Medulla oblongata (tissue), 1 donor: ENCODE measurements at regions not wholly inside any gene's neighbourhood (a gene's known extent, or its start where the extent isn't known, plus 50 kb on each side); places are given as distances from the start of the nearest gene placed in this dataset.
"Not testable (repeated sequence)": the region's sequence is repeated elsewhere in the genome, so short reads cannot be mapped to it uniquely, and the experiment has no call there.

Experiments used
- DNase-seq: peaks from one replicate; pipeline ENCODE4 v3.0.0-alpha.2; 2015; ENCODE audit errors: extremely low spot score

DNA sequence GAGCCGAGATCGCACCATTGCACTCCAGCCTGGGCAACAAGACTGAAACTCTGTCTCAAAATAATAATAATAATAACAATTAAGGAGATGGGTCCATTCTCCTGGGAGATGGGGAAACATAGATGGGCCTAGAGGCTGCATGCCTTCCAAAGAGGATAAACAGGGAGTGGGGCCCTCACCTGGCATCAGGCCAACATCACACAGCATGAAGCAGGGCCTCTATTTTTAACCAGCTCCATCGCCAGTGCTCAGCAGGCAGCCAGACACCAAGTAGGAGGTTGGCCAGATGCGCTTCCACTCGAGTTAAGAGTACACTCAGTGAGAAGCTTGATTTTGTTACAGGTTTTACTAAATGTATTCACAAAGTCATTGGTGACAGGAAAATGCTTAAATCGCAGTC is 352.0 kb downstream of the RRAGC start:
- DNase-seq: no peak

DNA sequence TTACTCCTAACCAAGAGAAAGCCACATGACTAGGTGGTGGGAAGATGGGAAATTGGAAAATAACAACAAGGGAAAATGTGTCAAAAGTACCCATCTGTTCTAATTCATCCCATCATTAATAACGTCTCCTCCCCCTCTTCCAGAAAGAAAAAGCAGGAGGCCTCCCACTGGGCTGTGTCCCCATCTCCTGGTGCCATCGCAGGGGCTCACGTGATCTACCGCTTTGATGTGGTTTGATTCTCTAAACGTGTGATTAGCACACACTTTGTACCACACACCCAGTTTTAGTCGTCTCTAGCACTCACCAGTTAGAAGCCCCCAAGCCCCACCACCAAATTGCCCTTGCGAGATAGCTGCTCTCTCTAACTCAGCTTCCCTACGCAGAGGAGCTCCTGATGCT is 353.6 kb downstream of the RRAGC start:
- DNase-seq: no peak

DNA sequence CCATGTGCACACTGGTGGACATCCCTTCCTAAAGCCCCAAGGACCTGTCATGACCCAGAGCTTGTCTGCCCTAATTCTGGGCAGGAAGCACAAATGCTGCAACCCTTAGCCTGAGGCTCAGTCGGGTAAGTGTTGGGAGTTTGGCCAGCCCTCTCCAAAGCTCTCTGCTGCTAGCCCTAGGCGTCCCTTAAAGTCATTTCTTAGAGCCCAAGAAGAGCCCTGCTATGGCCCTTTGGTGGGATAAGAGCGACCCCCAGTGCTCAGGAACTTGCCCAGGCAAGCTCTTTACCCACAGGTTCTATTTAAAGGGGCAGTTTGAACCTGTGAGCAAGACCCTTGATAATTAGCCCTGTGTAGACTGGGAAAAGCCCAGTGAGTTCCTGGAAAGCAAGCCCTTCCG is 356.8 kb downstream of the RRAGC start:
- DNase-seq: no peak

DNA sequence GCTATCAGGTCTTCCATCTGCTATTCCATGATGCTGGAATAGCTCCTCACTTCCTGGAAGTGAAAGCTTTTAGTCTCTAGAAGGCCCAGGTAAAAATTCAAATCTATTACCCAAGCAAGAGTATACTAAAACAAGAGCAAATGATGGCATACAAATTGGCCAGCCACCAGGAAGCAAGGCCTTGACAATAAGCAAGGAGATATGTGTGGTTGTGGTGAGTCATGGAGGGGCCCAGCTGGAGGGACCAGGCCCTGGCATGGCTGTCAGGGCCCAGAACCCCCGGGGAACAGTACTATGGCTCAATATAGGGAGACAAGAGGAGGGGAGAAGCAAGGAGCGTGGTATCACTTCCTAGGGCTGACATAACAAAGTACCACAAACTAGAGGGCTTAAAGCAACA is 358.7 kb downstream of the RRAGC start:
- DNase-seq: no peak

DNA sequence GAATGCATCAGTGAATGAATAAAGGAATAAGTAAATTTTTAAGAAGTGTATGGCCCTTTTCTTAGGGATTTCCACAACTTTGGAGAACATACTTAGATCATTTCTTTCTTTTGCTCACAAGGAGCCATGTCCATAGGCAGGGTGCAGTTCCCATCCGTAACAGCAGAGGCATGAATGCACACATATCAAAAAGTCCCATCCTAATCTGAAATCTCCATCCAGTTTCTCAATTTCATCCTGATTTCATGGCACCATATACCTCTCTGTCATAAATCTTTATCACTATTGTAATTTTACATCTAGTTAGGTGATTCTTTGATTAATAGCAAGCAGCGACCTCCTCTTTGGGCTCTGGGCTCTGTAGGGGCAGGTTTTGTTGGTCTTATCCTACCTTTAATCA is 359.2 kb downstream of the RRAGC start:
- DNase-seq: no peak

DNA sequence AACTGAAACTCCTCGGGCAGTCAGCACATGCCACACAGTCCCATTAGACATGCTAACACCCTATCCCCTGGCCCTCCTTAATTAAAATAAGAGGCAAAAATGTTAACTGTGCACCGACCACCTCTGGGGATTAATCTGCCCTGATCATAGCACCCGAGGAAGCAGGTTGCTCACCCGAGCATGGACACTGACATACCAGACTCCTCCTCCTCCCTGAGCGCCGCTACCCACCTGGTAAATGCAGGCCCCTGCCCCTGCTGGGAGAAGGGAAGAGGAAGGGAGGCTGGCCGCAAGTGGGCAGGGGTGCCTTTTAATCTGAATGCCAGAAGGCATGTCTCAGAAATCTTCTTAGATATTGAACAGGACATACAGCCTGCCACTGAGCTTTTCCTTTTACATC is 360.9 kb downstream of the RRAGC start:
- DNase-seq: no peak

DNA sequence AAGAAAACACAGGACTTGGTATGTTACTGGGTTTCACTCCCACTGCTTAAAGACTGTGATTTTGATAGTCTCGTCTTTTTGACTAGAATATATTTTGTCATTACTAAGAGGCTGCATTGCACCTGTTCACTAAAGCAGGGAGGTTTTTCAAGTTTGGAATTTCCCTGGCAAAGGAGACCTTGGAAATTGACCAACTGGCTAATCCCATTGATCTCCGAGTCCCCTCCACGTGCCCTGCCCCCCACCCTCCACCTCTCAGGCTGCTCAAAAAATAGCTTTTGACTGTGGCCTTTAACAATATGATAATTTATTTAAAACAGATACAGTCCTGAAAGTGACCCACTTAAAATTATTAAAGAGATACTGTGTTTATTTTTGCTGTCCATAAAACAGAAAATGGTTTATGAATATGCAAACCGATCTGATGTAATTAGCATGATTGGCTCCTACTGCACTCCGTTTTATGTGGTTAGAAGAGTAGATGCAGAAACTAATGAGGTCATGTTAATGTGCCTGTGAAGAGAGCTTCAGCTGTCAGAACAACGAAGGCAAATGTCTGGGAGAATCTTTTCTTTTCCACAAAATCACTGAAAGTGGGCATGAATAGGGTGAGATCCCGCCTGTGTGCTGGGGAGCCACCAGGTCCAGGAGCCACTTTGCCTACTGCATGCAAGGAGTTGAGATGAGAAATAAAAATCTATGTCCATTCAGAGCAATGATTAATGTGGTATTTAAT is 361.5 kb downstream of the RRAGC start:
- no peak for DNase-seq

DNA sequence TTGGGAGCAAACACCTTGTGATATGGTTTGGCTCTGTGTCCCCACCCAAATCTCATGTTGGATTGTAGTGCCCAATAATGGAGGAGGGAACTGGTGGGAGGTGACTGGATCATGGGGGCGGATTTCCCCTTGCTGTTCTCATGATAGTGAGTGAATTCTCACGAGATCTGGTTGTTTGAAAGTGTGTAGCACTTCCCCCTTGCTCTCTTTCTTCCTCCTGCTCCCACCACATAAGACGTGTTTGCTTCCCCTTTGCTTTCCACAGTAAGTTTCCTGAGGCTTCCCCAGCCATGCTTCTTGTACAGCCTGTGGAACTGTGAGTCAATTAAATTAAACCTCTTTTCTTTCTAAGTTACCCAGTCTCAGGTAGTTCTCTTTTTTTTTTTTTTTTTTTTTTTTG is 366.3 kb downstream of the RRAGC start:
- DNase-seq: not testable (repeated sequence)

DNA sequence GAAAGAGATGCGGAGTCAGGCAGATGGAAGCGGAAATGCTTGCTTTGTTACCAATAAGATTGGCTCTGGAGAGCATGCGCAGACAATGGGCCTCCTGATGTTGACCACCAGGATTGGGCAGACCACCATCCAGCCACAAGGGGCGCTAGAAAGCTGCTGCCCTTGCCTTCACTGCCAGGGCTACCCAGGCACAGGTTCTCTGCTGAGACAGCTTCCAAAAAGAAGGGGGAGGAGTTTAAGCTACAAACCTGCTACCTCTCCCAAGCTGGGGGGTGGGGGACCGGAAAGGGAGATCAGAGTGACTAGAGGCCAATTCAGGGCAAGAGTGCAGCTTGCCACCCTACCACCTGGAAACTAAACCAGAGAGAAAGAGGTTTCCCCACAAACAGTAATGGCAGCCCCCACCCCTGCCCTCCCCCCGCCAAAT is 369.7 kb downstream of the RRAGC start:
- DNase-seq: peak; percentile 5

DNA sequence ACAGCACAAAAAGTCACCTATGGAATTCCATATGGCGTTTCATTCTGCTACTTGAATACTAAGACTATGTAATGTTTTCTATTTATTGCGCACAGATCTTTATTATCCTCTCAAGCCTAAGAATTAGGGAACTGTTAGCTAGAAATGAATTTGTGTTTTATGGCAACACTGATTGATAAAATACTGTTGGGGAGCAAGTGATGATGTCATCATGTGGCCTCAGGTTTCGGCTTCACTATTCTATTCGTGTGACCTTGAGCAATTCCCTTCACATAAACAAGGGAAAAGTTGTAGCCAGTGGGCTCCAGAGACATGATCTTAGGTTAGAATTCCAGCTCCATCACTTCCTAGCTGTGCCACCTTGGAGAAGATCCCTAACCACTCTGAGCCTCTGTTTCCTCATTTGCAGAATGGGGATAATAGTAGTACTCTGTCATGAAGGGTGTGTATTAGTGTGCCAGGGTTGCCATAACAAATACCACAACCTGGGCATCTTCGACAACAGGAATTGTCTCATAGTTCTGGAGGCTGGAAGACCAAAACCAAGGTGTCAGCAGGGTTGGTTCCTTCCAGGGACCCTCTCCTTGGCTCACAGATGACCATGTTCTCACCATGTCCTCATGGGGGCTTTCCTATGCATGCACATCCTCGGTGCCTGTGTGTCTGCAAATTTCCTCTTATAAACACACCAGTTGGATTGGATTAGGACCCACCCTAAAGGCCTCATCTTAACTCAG is 371.2 kb downstream of the RRAGC start:
- DNase-seq: no peak

DNA sequence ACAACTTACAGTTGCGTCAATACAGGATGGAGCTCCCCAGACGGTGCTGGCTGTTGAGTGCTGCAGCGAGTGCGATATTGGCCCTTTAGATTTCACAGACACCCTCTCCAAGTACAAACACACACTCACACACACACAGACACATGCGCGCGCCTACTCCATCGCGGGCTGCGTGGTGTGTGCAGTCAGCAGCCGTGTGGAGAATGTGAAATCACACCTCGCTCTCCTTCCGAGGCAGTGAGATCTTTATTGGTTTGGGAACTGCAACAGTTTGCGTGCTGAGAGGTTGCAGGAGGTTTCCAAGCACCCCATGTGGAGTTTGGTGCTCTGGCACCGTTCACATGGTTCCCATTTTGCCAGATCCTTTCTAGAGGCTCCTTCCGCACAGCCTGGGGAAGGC is 372.2 kb downstream of the RRAGC start:
- no peak for DNase-seq

DNA sequence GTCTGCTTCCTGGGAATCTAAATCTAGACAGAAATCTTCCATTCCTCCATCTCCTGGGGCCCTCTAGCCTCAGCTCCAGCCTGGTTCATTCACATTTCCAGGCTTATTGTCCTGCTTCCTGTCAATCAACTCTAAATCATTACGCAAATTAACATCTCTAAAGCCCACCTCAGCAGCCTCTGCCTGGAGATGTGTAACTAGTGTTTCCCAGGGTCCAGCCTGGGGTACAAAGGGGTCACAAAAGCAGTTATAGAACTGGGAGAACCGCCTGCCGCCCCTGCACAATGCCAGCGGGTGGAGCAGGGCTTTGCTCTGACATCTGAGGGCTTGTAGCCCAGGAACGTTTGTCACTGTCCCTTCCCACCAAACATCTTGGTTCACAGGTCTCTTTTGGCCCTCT is 373.5 kb downstream of the RRAGC start:
- no peak for DNase-seq

DNA sequence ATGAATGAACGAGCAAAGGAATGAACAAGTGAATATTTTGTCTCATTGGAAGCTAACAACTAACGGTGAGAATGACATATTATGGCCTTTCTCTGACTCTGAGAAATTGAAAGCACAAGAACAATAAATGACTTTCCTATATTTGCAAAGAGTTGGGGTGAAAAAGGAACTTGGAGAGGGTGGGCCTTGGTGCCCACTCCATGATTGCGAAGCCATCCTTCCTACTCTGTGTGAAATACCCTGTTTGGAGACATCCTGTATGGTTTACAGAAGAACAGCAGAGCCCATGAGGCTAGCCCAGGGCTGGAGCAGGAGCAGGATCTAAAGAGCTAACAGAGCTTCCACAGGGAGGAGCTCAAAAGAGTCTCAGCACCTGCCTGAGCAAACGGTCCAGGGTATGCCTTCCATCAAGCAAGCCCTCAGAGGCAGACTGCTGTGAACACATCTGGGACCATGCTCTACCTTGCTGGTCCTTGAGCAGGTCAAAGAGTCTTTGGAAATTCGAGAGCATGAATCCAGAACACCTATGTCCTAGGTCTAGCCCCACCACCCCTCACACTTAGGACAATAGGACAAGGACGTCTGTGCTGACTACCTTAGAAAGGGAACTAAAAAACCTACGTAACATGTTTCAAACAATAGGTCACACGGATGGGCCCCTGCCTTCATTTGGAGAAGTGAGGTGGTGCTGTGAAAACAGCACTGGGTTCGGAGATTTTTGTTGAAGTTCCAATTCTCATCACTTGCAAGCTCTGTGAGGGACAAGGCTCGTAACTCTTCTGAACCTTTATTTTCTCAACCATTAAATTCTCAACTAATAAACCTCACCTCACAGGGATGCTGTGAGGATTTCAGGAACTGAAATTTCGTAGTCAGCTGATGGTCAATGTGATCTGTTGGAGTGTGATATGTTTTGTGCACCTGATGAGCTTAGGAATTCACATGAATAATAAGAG is 377.4 kb downstream of the RRAGC start:
- no peak for DNase-seq

DNA sequence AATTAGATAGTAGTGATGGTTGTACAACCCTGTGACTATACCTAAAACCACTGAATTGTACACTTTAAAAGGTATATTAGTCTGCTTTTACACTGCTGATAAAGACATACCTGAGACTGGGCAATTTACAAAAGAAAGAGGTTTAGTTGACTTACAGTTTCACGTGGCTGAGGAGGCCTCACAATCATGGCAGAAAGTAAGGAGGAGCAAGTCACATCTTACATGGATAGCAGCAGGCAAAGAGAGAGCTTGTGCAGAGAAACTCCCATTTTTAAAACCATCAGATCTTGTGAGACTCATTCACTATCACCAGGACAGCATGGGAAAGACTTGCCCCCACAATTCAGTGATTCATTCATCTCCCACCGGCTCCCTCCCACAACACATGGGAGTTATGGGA is 379.9 kb downstream of the RRAGC start:
- DNase-seq: not testable (repeated sequence)

DNA sequence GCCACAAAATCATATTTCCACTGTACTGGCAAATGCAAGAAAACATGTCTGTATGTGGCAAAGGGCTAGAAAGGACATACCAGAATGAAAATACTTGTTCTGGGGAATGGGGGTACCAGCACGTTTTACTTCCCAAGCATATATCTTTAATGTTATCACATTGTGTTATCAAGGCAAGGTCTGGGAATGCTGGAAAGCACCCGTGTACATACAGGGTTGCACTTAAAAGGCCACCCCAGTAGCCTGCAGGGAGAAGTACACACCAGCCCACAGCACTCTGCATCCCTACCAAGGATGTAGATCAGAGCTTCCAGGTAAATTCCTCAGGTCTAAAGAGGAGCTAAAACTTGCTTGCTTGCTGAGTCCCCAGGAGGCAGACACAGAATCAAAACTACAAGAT is 381.8 kb downstream of the RRAGC start:
- DNase-seq: no peak

DNA sequence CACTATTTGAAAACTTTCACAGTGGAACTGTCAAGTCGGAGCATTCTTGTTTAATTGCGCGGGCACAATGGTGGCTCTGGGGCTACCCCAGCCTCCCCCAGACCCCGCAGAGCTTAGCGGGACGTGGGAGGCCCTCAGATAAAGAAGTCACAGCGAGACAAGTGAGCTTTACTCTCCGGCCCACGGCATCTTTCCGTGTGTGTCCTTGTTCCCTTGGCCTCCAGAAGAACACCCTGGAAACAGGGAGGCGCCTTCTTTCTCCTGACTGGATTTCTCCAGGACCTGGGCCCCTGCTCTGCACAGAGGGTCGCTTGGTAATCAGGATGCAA is 382.8 kb downstream of the RRAGC start:
- DNase-seq: no peak

DNA sequence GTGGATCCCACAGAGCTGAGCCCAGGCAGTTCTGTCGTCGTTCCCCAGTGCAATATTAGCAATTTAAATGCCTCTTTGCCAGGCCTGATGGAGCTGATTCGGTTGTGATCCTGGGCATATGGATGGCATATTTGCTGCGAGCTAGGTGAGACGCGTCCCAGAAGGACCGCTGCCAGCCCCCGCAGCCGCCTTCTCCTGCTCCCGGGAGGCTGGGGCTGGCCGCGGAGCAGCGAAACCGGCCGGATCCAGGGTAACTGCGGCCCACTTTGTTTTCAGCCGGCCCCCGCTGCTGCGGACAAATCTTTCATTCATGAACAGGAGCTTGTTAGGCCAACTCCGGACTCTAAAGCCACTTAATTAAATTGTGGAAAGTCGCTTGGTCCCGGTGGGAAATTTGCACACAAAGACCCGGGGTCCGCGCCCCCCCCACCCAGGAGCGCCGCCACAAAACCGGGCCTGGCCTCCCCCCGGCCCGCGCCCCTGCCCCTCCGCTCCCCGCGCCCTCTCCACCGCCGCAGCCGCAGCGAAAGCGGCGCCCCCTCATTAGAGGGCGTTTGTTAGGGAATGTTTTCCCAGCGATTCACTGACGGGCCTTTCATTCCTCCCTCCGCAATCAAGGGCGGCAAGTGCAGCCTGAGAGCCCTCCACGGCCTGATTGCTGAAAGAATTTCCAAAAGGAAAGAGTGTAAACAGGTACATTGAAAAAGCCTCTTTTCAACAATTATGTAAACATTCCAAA is 383.3 kb downstream of the RRAGC start:
- peak; percentile 4 for DNase-seq

DNA sequence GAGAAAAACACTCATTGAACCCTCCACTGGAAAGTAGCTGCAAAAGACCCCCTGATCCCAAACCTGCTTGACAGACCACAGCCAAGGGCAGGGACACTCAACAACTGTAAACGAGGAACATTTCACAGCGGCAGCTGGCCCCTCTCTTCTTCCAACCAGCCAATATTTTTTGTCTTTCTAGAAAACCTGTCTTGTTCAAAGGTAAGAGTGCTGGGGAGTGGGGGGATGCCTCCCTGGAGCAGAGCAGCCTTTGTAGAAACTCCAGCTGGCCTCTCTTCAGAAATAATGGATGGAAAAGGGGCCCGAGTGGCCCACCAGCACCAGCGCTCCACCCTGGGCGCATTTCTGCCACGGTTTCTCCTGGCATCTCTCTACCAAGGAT is 384.0 kb downstream of the RRAGC start:
- DNase-seq: no peak

DNA sequence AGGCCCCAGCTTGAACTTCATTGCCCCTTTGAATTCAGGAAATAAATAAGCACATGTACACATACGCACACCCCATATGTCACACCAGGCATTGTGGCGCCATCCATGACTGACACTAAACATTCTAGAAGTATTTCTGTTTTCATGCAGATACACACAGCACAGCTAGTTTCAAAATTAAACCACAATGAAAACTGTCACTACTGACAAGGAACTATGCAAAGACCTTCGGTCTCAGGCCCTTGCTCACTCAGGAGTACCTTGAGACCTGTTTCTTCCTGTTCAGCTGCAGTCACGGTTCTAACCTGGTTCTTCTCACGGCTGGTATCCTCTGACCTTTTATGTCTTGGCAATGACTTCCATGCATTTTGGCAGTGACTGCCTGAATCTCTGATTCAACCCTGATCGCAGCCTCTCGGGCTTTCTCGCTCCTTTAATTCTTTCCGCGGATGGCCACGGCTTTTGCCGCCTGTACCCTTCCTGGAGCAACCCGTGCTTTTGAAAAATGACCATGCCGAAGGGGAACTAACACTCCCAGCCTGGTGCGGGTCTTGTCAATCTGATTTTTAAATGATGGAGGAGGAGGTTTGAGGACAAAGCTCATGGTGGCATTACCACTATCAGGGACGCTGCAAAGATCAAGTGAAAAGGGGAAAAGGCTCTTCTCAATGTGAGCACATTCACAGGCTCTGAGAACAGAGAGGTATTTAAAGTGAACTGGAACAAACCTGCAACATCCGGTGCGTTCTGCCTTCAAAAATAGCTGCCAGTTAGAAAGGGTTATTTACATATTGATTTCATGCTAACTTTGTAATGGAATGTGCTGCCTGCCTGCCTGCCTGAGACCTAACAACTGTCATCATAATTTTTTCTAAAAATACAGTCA is 384.6 kb downstream of the RRAGC start:
- DNase-seq: no peak

DNA sequence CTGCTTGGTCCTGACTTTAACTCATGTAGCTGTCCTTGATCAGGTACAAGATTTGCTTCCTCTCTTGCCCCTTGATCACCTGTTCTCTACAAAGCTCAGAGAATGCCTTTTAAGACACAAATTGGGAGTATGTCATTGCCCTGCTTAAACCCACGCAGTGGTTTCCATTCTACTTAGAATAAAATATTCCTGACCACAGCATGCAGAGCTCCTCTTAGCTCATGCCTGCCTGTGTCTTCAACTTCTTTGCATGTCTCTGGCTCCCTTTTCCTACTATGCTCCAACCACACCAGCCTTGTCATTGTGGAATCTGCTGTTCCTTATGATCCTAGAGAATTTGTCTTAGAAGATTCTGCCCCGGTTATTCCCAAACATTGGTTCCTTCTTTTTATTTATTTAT is 393.1 kb downstream of the RRAGC start:
- no peak for DNase-seq

DNA sequence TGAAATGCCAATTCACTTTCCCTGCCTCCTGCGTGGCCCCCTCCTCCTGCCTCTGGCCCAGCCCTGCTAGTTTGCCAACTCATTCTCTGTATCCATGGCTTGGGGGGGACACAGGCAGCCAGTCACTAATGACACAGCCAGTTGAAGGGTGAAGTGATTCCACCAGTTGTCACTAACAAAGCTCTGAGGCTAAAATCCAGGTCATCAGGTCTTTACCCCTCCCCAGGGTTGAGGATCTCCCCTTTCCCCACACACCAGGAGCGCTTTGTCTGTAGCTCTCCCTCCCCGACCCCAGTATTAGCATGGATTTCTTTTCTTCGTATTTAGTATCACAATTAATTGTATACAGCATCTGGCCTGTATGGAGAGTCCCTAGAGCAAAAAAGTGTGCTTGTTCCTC is 394.1 kb downstream of the RRAGC start:
- DNase-seq: no peak
